NCI-H1694 (cell line): ENCODE measurements at regions not wholly inside any gene's neighbourhood (a gene's known extent, or its start where the extent isn't known, plus 50 kb on each side); places are given as distances from the start of the nearest gene placed in this dataset.
A peak's percentile ranks its signal among the peaks of the same experiment; 100 is the strongest.
"Not testable (repeated sequence)": the region's sequence is repeated elsewhere in the genome, so short reads cannot be mapped to it uniquely, and the experiment has no call there.

Source experiments
- DNase-seq: peaks from one replicate; lab custom pipeline; 2025; lab: John Stamatoyannopoulos, UW

- DNase-seq = no peak
These were observed 1018.8 kb upstream of the FANCL start for GRCh38 chr2:59259913-59260312.

GRCh38 chr2:59256290-59256689 is 1015.2 kb upstream of the FANCL start:
- no peak for DNase-seq

GRCh38 chr2:59254279-59254678 is 1013.2 kb upstream of the FANCL start:
- no peak for DNase-seq

- no peak for DNase-seq
These were observed 1009.2 kb upstream of the FANCL start for GRCh38 chr2:59250307-59250677.

GRCh38 chr2:59249441-59250306 is 1008.5 kb upstream of the FANCL start:
- DNase-seq = no peak

- DNase-seq = no peak
These were observed 998.0 kb upstream of the FANCL start for GRCh38 chr2:59239146-59239545.

GRCh38 chr2:59237311-59237710 is 996.2 kb upstream of the FANCL start:
- no peak for DNase-seq

- no peak for DNase-seq
These were observed 995.6 kb upstream of the FANCL start for GRCh38 chr2:59236723-59237122.

GRCh38 chr2:59233920-59234319 is 992.8 kb upstream of the FANCL start:
- no peak for DNase-seq

GRCh38 chr2:59233448-59233847 is 992.3 kb upstream of the FANCL start:
- no peak for DNase-seq

- DNase-seq = no peak
These were observed 991.5 kb upstream of the FANCL start for GRCh38 chr2:59232394-59233165.

GRCh38 chr2:59226362-59226761 is 985.2 kb upstream of the FANCL start:
- not testable (repeated sequence) for DNase-seq

- DNase-seq = no peak
These were observed 982.6 kb upstream of the FANCL start for GRCh38 chr2:59223742-59224141.

- DNase-seq = no peak
These were observed 976.2 kb upstream of the FANCL start for GRCh38 chr2:59217360-59217759.

GRCh38 chr2:59206361-59206760 is 965.2 kb upstream of the FANCL start:
- DNase-seq = no peak

GRCh38 chr2:59204040-59204439 is 962.9 kb upstream of the FANCL start:
- no peak for DNase-seq

GRCh38 chr2:59196491-59196890 is 955.4 kb upstream of the FANCL start:
- no peak for DNase-seq

GRCh38 chr2:59195851-59196250 is 954.7 kb upstream of the FANCL start:
- no peak for DNase-seq

GRCh38 chr2:59191781-59192180 is 950.7 kb upstream of the FANCL start:
- DNase-seq = no peak

- no peak for DNase-seq
These were observed 949.4 kb upstream of the FANCL start for GRCh38 chr2:59190518-59190917.

GRCh38 chr2:59184276-59185020 is 943.3 kb upstream of the FANCL start:
- no peak for DNase-seq

GRCh38 chr2:59183070-59183469 is 941.9 kb upstream of the FANCL start:
- DNase-seq = no peak

- peak; percentile 43 for DNase-seq
These were observed 941.1 kb upstream of the FANCL start for GRCh38 chr2:59182249-59182648.
